ENCODE measurements at regions not wholly inside any gene's neighbourhood (a gene's known extent, or its start where the extent isn't known, plus 50 kb on each side); places are given as distances from the start of the nearest gene placed in this dataset.

DNA sequence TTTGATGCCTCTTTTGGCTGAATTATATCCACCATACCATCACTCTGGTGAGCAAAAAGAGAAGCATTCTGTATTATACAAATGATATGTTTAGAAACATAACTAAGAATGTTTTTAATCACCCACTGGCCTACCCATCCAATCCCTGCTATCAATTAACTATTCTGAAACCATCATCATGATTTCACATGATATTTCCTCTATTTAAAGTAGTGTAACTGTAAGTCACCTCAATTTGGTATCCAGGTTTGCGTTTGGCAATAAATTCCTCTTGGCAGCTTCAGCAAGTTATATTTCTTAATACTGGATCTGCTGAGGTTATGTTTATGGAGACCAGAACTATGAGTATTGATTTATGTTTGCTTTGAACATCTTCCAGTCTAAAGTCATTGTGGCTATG lies 332.1 kb downstream of the UTRN start:
- TF ChIP-seq CTCF (conservative IDR thresholded peaks at IDR 0.05) (no peak), ZFX (IDR thresholded peaks at IDR 0.05) (no peak)

Data from C4-2B (cell line).